AG10803 (cell line): ENCODE measurements at regions not wholly inside any gene's neighbourhood (a gene's known extent, or its start where the extent isn't known, plus 50 kb on each side); places are given as distances from the start of the nearest gene placed in this dataset.

ENCODE experiments used
- DNase-seq: peaks from one replicate; pipeline ENCODE4 v3.0.0; 2010; ENCODE audit warnings: low read depth
- H3K4me3 ChIP-seq: 2 replicates; pipeline ENCODE4 v1.5.1; 2011; ENCODE audit warnings: mild to moderate bottlenecking, low read length, control low read depth
- TF ChIP-seq, protein P1 (sequence below): conservative IDR thresholded peaks from 2 replicates; pipeline ENCODE4 v1.5.1; 2011; ENCODE audit warnings: mild to moderate bottlenecking, low read length, control low read depth, inconsistent platforms

DNA sequence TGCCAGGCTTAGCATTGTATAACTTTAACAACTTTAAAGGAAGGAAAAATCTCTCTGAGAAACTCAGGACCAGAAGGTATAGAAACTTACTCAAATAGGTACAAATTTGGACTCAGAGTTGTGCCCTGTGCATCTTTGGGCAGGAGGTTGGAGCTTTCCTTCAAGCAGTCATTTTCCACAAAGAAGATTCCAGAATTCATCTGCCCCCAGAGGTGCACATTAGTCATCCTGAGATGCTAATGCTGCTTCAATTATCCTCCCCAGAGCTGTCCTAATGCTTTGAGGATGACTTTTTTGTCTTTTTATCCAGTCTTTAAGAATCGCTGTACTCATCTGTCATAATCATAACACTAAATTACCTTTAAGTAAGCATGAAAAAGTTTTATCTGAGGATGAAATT, 243.0 kb upstream of the WWC1 start:
- no peak for DNase-seq
- TF ChIP-seq, protein P1, sequence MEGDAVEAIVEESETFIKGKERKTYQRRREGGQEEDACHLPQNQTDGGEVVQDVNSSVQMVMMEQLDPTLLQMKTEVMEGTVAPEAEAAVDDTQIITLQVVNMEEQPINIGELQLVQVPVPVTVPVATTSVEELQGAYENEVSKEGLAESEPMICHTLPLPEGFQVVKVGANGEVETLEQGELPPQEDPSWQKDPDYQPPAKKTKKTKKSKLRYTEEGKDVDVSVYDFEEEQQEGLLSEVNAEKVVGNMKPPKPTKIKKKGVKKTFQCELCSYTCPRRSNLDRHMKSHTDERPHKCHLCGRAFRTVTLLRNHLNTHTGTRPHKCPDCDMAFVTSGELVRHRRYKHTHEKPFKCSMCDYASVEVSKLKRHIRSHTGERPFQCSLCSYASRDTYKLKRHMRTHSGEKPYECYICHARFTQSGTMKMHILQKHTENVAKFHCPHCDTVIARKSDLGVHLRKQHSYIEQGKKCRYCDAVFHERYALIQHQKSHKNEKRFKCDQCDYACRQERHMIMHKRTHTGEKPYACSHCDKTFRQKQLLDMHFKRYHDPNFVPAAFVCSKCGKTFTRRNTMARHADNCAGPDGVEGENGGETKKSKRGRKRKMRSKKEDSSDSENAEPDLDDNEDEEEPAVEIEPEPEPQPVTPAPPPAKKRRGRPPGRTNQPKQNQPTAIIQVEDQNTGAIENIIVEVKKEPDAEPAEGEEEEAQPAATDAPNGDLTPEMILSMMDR, result no peak
- no peak overlapping the region for H3K4me3 ChIP-seq

DNA sequence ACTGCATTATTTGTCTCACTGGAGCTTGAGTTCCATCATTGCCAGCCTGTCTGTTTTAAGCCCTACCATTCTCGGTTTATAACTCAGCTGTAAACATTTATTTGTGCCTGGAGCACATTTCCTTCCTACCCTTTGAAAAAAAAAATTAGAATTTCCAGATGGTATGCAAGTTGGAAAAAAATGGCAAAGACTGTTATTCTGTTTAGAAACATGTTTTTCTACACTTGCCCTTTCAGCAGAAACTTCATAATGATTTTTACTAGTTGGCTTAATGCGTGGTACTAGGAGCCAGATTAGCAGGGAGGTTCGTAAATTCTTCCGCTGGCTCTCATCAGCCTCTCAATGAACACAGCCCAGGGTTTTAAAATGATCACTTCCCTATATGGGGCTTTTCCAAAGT, 238.8 kb upstream of the WWC1 start:
- no peak for DNase-seq
- TF ChIP-seq, protein P1, result no peak
- no peak overlapping the region for H3K4me3 ChIP-seq

DNA sequence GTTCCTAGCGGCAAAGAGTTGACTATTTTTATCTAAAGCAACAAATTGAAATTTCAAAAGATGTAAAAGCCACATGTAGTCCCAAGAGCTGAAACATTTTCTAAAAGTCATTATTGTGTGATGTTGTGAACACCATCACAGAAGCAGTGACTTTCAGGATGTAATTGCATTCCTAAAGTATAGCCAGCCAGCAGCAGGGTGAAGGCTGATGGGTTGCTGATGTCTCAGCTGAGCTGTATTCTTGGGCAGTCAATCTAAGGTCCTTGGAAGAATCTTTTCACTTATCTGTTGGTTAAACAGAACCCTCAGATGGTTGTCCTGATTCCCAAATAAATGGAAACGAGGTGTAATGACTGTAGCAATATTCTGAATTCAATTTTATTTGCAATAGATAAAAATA, 237.4 kb upstream of the WWC1 start:
- TF ChIP-seq, protein P1, result no peak
- no peak overlapping the region for H3K4me3 ChIP-seq
- no peak for DNase-seq

DNA sequence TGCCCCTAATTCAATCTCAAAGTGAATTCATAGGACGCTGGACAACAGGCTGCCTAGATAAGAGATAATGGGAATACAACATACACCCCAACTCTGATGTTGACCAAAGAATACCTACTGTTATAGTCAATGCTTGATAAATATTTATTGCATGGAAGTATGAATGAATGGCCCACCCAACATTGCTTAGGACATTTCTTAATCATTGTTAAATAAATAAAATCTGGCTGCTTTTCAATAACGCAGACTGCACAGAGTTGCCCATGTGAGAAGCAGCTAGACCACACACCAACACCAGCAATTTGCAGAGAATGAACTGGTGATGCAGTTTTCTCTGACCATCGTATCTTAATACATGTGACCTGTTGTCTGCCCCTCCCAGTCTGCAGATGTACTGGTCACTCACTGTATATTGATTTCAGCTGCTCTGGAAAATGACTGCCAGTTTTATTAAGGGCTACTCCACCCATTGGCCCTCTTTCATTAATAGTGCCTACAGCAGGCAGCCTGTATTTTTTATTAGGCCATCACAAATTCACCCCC, 236.2 kb upstream of the WWC1 start:
- TF ChIP-seq, protein P1, result no peak
- no peak overlapping the region for H3K4me3 ChIP-seq
- no peak for DNase-seq

DNA sequence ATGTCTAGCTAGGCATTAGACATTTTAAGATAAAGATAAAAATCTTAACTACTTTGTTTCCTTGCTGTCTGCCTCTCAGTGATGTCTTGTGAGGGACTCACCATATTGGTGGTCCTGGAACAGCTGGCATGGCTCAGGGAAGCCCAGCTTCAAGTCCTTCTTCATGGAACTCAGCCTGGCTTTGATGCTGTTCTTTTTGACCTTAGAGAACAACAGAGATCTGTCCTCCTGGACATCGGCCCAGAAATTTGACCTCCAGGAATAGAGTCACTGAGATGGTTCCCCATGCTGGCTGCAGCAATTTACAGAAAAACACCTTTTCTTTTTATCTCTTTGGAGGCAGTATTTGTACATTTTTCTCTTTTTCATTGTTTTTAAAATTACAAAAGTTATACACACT, 235.5 kb upstream of the WWC1 start:
- no peak for DNase-seq
- no peak overlapping the region for H3K4me3 ChIP-seq
- TF ChIP-seq, protein P1, result no peak

DNA sequence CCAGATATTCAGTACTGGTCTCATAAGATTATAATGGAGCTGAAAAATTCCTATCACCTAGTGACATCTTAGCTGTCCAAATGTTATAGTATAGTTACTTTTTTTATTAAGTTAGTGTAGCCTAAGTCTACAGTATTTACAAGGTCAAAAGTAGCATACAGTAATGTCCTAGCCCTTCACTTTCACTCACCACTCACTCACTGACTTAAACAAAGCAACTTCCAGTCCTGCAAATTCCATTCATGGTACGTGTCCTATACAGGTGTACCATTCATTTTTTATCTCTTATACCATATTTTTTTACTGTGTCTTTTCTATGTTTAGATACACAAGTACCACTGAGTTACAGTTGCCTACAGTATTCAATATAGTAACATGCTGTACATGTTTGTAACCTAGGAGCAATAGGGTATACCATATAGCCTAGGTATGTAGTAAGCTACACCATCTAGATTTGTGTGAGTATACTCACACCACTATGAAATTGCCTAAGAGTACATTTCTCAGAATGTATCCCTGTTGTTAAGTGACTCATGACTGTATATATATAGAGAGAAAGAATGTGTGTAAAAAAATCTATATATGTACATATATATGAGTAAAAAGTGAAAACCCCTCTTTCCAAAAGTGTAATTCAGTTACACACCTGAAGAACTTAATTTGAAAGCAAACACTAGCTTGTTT, 234.8 kb upstream of the WWC1 start:
- TF ChIP-seq, protein P1, result no peak
- DNase-seq, result no peak
- H3K4me3 ChIP-seq, result no peak overlapping the region

DNA sequence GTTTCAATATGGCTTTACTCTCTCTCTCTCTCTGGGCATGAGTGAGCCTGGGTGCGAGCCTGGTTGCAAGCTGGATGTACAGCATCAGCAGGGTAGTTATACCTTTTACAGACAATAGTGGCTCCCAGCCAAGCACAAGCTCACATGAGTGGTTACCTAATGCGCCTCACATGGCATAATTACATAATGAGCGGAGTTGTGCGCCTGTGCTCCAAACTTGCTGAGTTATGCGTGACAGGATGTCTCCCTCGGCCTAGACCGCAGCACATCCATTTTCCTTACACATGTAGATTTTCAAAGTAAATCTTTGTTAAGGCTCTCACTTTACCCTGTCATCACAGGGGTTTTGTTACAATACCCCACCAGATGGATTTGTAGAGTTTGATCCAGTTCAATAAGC, 233.5 kb upstream of the WWC1 start:
- DNase-seq, result no peak
- H3K4me3 ChIP-seq, result no peak overlapping the region
- TF ChIP-seq, protein P1, result no peak
